COLO668 (cell line): ENCODE measurements at regions not wholly inside any gene's neighbourhood (a gene's known extent, or its start where the extent isn't known, plus 50 kb on each side); places are given as distances from the start of the nearest gene placed in this dataset.
"Not testable (repeated sequence)": the region's sequence is repeated elsewhere in the genome, so short reads cannot be mapped to it uniquely, and the experiment has no call there.

ENCODE experiments used
- DNase-seq: peaks from one replicate; lab custom pipeline; 2025; ENCODE audit not compliant: unreplicated experiment; lab: John Stamatoyannopoulos, UW

DNA sequence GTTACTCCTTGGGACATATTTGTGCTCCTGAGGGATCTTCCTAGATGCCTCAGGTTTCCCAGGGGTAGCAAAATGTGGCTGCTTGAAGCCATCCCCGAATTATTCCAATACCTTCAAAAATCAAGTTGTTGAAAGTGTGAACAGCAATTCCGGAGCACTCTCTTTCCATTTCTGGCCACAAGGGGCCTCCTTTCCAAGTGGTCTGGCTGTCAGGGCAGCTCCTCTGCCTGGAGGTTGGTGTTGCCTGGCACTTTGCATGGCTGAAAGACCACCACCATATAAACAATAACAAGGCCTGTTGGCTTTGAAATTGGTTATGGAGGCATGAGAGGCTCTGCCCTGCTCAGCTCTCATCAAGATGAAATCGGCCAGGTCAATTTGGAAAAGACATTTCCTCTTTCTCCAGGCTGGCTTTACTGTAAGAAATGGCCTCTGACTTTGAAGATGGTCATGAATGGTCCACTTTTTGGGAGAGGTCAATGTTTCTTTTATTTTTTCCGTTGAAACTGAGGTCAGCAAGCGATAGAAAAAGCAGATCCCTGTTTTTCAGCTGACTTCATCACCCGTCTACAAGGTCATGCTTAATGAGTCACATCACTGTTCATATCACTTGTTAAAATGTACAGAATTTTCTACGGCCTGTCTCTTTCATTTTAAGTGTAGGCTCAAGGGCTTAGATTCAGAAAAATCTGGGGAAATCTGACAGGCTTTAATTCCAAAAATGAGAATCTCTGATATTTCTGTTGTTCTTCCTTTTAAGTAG lies 481.1 kb upstream of the ZNF608 start:
- DNase-seq: peak; percentile 2

DNA sequence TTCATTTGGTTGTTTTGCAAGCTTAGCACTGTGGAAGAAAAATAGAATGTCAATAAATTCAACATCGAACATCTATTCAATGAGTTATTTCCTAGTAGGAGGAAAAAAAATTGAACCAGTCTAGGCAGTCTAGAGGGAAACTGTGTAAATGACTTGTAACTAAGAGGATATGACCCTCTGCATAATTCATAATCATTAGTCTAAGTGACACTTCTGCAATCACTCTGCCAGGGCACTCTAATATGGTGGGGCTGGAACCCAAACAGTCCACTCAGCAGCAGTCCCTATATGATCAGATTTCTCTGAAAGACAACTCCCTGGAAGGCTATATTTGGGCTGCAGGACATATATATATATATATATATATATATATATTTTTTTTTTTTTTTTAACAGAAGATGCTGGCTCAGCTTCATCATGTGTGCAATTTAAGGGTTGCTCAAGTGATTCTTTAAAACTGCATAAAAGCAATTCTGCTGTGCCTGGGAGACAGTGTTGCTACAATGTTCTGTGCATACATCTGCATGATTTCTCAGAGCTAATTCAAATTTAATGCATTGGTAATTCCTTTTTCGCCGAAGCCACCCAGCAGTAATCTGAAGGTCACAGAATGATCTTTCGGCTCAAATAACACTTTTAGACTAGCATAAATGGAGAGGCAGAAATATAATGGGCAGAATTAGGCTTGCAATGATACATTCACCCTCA lies 482.1 kb upstream of the ZNF608 start:
- no peak for DNase-seq

DNA sequence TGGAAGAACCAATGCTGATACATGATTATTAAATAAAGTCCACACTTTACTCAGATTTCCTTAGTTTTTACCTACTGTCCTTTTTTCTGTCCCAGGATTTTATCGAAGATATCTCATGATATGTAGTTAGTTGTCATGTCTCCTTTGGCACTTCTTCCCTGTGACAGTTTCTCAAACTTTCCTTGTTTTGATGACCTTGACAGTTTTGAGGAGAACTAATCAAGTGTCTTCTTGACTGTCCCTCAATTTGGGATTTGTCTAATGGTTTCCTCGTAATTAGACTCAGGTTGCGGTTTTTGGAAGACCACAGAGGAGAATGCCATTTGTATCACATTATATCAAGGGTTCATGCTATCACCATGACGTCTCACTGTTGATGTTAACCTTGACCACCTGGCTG lies 483.1 kb upstream of the ZNF608 start:
- DNase-seq: no peak

DNA sequence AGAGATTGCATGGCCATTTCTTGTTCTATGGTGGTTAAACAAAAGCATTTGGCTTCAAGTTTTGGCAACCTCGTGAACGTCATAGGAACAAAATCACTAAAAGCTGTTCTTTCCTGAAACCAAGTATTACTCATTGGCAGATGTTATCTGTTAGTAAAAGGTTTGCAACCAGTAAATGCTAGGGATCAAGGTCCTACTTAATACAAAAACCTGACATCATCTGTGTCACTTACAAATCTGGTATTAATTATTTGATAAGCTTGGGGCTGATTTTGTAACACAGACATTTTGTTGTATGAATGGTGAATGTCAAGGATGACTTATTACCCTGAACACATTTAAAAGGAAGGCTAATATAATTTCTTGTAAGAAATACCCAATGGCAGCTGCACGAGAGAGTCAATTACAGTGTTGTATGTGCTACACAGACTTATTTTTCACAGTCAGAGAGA lies 486.4 kb upstream of the ZNF608 start:
- no peak for DNase-seq

DNA sequence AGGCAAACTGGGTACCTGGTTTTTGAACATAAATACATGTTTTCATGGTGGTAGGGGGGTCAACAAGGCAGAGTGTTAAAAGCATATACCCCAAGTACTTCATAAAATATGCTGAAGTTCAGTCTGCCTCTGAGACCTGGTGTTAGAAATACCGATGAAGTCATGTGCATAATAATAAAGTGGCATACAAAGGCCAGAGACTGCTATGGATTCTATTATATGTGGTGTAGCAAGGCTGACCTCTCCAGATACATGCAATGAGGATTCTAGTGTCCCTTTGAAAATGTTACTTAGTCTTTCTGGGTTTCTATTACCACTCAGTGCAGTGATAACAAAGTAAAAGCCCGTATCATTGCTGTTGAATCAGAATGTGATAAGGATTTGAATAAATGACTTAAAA lies 487.5 kb upstream of the ZNF608 start:
- DNase-seq: no peak

DNA sequence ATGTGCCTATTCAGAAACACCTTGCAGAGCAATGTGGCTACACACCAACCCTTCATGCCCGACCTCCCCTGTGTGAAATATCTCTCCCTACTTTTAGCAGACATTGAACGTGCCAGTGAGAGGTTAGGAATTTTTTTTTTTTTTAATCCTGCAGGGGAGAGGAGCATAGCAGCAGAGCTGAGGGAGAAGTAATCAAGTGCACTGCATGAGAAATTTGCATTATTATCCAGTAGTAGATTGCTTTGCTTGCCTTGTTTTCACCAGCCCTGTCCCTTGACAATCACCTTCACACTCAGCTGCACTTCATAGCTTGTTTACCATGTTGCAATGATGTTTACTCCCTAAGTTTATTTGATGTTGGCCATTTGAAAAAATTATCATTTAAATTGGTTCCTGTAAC lies 489.6 kb upstream of the ZNF608 start:
- DNase-seq: no peak

DNA sequence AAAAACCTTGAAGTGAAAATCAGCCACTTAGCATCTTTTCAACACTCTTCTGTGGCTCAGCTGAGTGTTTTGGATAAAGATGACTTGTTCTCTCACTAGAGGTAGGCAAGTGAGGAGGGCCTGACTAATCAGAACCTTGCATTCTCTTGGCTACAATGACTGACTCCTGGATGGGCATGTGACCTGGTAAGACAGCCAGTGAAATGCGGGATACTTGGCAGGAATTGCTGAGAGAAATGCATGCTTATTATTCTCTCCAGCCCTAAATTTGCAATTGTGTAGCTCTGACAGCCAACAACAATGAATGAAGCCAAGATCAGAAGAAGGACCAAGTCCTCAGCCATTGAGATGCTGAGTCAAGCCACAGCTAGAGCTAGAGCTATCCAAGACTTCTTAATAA lies 490.5 kb upstream of the ZNF608 start:
- DNase-seq: no peak

DNA sequence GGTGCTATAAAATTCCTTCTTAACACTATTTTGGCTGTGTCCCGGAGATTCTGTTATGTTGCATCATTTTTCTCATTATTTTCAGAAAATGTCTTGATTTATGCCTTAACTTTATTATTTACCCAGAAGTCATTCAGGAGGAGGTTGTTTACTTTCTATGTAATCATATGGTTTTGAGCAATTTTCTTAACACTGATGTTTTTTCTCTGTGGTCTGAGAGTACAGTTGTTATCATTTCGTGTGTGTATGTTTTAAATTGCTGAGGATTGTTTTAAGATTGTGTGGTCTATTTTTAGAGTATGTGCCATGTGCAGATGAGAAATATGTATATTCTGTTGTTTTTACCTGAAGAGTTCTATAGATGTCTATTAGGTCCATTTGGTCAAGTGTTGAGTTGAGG lies 498.1 kb upstream of the ZNF608 start:
- no peak for DNase-seq

DNA sequence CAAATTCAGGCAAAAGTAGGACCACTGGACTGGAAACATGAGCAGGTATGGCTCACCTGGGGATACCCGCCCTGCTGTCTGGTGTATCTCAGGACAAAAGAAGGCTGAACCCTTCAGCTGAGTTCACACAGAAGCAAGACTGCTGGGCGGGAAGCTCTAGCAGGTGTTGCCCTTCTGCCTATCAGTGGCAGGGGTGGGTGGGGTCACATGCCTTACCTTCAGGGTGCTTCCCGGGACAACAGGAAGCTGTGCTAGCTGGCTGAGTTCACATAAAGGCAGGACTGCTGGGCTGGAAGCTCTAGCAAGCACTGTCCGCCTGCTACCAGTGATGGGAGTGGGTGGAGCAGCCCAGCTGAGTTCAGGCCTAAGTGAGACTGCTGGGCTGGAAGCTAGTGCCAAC lies 498.8 kb upstream of the ZNF608 start:
- no peak for DNase-seq

DNA sequence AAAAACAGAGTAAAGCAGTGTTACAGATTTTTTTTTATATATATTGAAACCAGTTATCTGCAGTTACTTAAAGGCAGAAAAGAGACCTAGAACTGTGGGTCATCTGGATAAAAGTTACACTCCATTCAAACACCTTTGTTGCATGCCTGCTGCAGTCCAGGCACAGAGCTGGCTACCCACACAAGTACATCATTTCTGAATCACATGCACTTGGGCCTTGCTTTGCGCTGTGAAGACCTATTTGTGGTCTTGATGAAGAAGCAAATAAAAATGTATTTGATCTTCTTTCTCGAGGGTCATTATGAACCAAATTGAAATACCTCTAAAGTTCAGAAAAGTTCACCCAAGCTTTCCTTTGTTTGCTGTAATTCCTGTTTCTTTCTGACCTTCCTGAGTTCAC lies 503.0 kb upstream of the ZNF608 start:
- no peak for DNase-seq

DNA sequence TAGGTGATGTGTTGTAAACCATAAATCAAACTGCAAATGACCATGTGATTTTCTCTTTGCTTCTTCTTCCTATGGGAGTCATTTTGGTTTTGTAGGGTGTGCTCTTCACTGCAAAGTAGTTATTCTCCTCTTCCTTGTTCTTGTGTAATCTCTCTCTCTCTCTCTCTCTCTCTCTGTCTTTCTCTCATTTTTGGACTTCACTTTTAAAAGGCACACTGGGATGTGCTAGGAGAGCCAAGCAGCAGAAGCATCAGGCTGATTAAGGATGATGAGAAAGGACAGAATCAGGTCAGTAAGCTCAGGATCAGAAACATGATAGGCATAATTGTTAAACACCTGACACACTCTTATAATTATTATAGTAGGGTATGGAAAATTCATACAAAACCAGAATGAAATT lies 505.3 kb upstream of the ZNF608 start:
- DNase-seq: no peak

DNA sequence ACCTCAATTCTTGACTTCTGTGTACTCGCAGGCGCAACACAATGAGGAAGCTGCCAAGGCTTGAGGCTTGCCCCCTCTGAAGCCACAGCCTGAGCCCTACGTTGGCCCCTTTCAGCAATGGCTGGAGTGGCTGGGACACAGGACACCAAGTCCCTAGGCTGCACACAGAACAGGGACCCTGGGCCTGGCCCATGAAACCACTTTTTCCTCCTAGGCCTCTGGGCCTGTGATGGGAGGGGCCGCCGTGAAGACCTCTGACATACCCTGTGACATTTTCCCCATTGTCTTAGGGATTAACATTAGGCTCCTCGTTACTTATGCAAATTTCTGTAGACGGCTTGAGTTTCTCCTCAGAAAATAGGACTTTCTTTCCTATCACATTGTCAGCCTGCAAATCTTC lies 507.2 kb upstream of the ZNF608 start:
- DNase-seq: not testable (repeated sequence)

DNA sequence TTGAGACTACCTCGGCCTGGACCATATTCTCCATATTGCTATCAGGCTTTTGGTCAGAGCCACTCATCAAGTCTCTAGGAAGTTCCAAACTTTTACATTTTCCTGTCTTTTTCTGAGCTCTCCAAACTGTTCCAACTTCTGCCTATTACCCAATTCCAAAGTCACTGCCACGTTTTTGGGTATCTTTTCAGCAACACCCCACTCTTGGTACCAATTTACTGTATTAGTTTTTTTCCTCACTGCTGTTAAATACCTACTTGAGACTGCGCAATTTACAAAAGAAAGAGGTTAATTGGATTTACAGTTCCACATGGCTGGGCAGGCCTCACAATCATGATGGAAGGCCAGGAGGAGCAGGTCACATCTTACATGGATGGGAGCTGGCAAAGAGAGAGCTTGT lies 507.8 kb upstream of the ZNF608 start:
- DNase-seq: no peak

DNA sequence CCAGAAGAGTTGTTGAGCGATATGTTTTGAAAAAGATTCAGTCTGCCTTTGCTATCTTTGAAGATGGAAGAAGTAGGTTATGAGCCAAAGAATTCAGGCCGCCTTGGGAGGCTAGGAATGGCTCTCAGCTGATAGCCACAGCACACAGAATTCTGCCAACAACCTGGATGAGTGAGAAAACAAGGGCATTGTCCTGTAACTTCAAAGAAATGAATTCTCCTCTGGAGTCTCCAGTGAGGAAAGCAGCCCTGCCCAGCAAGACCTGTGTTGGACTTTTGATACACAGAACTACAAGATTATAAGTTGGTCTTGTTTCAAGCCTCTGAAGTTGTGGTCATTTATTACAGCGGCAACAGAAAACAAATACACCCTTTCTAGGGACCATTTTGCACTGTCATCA lies 509.9 kb upstream of the ZNF608 start:
- DNase-seq: no peak

DNA sequence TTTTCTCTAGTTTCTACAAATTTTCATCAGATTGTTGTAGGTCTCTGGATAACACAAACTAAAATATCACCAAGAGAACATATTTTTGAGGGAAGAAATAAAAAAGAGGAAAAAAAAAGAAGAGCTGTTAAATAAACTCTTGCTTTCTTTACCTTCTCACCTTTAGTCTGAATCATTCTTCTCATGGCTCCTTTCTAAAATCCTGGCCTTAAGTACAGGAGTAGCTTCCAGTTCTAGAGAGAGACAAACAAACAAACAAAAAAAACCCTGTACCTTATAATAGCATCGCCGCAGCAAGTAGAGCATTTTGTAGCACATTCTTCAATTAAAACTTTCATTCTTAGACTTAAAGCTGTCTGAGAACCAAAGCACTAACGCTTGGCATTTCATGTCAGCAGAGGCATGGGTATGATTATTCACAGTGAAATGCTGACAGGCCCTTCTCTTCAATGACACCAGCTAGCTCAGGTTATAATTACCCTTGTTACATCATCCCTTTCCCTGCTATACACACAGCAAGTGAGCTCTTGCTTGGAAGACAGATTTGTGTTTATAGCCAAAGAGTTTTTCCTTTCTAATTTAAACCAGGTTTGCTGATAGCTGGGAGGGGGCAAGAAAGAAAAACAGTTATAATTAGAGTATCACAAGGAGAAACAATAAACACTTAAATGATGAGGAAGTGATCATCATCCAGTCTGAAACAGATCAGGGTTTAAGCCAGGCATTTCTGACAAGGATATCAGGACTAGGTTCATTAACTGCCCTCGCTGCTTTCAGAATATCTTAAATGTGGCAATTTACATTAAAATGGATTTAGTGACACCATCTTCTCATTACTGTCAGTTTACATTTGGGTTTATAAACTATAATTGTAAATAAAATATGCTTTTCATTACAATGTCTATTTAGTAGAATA lies 510.9 kb upstream of the ZNF608 start:
- no peak for DNase-seq

DNA sequence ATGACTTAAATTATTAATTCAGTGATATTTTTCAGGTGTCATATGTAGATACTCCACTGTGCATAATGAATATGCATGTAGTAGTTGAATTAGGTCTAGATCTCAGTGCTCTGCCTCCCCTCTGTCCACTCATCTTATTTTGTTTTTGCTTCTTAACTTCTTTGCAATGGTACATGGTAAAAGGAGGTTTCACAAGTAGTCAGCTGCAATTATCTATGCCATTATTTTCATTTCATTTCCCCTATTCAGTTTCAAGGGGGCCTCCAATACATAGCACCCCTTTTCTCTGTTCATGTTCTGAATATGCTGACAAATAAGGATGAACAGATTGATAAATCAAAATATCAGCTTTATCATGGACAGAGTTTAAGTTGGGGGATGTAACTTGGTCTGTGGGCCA lies 511.6 kb upstream of the ZNF608 start:
- DNase-seq: no peak

DNA sequence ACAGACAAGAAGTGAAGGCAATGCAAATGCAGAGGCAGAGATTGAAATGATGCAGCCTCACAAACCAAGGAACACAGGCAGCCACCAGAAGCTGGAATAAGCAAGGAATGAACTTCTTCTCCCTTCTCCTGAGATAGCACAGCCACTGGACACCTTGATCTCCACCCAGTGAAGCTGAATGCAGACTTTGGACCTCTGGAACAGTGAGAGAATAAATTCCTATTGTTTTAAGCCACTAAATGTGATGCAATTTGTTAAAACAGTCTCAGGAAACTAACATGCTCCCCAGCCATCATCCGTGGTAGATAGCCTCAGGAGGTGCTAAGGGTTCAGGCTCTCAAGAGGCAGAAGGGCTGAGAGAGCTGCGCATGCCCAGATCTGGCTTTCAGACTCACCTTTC lies 512.2 kb upstream of the ZNF608 start:
- DNase-seq: no peak

DNA sequence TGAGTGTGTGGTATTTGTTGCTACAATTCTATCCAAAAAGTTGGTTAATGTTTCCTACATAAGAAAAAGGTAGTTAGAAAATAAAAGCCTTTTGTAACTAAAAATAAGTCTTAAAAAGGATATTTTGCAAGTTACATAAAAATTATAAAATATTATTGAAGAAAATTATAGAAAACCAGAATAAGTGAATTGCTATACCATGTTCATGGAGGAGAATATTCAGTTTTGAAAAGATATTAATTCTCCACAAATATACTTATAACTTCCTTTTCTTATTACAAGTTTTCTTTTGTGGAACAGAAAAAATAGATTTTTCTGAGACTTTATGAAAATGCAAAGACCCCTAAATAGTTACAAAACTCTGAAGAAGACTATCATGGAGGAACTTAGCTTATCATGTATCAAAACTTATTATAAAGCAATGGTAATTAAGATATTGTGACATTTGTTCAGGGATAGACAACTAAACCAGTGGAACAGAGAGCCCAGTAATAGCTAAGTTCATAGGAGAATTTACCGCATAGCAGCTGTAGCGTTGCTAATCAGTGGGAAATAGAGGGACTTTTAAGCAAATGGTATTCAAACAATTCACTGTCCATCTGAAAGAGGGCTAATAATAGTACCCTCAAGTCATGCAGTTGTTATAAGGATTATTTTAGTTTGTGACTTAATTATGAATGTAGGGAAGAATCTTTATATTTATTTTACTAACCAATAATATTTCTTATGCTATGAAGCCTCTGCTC lies 515.2 kb upstream of the ZNF608 start:
- DNase-seq: no peak

DNA sequence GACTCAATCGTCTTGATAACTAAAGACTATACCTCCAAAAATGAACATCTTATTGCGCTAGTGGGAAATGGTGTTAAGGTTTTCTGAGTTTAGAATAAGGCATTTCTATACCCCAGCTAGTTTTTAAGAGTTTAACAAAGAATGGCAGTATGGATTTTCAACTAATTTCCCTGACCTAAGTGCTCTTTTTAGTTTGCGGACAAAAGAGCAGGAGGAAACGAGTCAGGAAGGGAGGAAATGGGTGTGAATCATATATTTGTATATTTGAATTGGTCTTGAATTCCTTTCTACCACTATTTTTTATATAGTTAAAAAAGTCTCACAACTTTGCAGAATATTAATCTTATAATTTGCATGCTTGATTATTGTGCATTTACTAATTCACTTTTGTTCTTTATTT lies 516.3 kb upstream of the ZNF608 start:
- DNase-seq: no peak

DNA sequence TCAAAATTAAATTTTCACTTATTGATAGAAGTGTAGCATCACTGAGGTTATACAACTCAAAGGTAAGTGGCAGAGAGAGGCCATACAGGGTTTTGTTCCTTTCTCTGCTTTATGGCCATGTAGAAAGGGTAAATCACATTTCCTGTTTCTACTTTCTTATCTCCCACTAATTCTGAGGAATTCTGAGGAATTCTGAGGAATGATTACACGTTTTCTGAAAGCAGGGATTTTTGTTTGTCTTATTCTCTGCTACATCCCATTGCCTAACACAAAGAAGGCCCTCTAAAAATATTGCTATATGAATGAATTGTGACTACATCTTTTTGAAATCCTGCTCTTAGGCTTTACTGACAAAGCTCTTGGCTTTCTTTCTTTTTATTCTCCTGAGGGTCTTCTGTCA lies 516.9 kb upstream of the ZNF608 start:
- DNase-seq: no peak

DNA sequence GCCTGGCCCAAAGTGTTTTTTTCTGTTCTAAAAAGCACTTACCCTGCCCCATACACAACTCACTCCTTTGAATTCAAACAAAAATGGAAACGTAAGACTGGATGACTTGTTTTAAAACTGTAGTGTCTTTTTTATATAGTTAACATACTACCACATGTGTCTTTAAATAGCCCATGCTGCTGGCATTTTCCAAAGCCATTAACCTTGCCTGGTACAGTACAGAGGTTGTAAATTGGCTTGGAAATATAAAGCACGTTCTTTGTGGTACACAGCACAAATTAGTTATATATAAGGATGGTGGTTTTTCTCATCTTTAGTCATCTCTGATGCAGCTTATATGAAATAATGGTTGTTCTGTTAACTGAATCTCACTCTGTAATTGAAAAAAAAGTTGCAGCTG lies 519.7 kb upstream of the ZNF608 start:
- DNase-seq: no peak
